NCI-H345 treated with DMSO at 0.1 percent for 48 hours (cell line): ENCODE measurements at regions not wholly inside any gene's neighbourhood (a gene's known extent, or its start where the extent isn't known, plus 50 kb on each side); places are given as distances from the start of the nearest gene placed in this dataset.

Experiments used
- DNase-seq: peaks from one replicate; lab custom pipeline; 2025; ENCODE audit not compliant: unreplicated experiment; lab: John Stamatoyannopoulos, UW

DNA sequence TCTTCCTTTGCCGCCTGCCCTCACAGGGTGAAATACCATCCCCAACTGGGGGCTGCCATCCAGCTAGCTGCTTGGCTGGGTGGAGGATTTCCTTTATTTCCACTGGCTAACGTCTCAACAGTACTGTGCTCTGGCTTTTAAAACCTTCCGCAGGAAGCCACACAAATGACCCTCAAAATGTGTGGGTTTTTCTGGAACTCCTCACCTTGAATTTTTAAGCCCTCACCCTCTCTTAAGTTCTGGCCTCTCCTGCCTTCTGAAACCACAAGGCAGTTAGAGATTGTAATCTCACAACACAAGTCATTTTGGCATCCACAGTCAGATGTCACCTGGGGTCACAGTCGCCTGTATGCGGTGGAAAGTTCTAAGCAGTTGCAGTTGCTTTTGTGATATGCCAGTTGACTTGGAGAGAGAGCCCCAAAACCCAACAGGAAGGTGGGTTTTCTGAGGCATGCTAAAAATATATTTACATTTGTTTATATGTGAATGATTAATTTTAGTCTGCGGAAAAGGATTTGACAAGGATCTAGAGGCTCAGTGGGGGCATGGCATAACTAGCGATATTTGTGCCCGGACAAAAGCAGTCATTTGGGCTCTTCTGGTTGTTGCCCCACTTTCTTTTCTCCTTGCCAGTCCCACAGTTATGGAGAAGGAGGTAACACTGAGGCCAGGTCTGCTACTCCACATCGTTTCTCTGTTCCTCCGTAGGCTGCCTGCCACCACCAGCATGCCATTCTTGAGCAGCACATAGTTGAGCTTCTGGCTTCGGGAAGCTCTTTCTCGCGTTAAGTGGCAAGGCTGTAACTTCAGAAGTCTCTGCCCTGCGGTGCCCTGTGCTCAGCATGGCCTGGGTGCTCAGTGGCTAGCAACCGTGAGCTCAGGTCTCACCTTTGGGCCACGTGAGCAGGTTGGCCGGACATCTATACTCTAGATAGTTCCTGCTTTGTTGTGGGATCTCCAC lies 335.3 kb downstream of the CD83 start:
- DNase-seq: no peak

DNA sequence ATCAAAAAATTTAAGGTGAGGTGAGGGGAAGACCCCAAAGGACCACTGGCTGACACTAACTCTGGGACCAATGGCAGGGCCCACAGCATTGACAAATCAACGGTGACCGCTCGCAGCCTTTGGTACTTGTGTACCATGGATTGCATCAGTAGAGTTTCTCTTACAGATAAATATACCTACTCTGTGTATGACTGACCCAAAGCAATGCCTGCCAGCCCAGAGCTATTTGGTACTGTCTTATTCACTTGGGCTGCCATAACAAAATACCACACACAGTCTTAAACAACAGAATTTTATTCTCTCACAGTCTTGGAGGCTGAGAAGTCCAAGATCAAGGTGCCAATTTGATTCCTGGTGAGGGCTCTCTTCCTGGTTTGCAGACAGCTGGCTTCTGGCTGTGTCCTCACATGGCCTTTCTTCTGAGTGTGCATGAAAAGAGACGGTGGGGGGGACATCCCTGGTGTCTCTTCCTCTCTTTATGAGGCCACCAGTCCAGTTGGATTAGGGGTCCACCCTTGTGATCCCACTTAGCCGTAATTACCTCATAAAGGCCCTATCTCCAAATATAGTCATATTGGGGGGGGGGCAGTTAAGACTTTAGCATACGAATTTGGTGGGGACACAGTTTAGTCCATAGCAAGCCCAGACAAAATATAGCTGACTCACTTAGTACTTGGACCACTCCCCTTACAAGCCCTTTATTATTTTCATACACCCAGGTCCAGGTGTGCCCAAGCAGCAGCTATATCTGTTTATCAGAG lies 336.3 kb downstream of the CD83 start:
- DNase-seq: no peak

DNA sequence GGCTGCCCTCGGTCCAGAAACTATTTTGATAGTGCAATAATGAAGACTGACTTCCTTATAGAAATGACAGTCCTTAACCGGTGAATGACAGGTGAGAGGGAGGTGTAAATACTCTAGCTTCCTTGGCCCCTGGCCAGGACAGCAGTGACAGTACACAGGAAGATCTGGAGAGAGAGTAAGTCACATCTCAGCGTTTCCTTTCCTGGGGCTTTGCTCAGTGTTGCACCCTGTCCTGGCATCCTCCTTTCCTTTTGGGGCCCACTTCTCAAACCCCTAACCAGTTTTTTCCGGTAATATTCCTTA lies 336.9 kb downstream of the CD83 start:
- no peak for DNase-seq

DNA sequence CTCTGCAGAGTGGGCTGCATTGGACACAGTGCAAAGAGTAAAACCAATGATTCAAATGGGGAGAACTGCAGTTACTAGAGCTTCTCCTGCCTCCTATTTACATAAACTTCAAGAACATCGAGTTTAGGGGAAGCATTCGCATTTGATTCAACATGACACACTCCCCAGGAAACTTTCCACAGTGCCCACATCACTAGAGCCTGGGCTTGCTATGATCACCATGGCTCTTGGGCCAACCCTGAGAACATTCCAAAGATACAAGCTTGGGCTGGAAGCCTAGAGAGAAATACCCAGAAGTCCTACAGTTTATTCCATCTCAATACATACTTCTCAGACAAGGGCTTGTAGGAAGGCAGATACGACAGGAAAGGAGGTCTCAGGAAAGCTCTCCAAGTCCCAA lies 337.9 kb downstream of the CD83 start:
- DNase-seq: no peak

DNA sequence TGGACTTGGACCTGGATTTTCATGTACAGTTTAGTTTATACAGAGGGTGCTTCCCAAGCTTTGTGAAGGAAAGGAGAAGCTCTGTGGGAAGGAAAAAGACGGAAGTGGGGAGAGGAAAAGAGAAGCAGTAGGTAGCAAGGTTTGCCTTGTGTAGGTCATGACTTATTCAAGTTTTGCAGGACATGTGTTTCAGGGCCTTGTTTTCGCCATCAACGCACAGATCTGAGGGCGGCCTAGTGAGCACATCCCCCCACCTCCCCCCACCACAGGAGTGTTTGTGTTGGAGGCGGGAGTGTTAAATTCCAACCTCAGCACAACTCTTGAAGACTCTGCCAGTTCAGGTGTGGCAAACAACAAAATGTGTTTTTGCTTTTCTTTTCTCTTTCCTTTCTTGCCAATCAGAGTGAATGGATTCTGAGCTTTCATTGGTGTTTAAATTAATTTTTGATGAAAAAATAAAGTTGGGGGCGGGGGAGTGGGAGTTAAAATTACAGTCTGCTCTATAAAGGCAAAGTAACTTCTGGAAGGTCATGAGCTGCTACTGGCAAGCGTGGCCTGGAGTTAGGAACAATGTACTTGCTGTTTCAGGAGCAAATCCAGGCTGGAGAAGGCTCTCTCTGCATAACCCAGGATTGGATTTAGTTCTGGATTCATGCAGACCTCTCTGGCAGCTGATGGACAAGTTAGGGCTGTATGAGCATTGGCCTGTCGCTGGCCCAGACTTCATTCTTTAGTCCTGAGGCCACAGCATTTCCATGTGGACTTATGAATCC lies 338.5 kb downstream of the CD83 start:
- no peak for DNase-seq

DNA sequence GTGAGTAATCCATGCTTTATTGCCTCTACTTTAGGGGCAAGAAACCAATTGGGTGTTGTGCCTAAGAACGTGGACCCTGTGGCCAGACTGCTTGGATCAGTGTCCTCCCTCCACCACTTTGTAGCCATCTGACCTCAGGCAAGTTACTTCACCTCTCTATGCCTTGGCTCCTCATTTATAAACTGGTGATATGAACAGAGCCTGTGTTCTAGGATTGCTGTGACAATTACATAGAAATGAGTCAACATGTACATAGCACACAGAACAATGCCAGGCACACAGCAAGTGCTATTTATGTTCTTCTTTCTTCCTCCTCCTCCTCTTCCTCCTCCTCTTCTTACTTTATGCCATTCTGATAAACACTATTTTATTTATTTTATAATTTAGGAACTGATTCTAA lies 339.4 kb downstream of the CD83 start:
- no peak for DNase-seq

DNA sequence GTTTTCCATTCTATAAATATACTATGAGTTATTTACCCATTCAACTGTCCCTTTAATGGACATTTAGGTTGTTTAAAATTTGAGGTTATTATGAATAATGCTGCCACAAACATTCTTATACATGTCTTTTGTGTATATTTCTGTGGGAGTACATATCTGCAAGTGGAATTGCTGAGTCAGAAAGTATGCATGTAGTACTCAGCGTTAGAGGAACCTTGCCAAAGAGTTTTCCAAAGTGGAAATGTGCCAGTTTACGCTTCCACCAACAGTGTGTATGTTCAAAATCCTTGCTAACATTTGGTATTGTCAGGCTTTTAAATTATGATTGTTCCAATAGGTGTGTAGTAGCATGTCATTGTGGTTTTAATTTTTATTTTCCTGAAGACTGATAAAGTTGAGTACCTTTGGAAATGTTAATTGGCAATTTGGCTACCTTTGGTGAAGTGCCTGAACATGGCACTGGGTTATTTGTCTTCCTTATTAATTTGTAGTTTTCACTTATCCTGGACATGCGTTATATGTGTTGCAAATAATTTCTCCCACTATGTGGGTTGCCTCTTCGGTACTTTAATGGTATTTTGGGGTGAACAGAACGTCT lies 341.2 kb downstream of the CD83 start:
- DNase-seq: no peak

DNA sequence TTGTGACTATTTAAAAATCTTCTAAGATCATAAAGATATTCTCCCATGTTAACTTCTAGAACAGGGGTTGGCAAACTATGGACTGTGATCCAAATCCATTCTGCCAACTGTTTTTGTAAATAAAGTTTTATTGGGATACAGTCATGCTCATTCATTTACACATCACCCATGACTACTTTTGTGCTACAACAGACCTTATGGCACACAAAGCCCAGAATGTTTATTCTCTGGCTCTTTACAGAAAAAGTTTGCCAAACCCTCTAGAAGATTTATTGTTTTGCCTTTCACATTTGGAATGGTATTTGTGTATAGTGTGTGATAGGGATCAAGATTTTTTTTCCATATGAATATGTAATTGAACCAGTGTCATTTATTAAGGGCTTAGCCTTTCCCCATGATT lies 341.7 kb downstream of the CD83 start:
- DNase-seq: no peak

DNA sequence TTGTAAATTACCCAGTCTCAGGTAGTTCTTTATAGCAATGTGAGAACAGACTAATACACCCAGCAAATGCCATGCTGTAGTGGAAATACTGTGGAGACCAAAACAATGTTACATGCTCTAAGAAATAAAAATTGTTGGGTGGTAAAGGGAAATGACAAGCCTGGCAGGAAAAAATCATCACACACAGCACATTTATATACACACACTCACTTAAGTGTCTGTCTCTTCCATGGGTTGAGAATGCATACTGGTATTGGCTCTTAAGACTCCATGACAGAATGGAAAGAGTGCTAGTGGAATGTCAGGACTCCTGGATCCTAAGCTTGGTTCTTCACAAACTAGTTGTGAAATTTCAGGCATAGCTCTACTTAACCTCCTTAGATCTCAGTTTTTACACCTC lies 343.0 kb downstream of the CD83 start:
- no peak for DNase-seq

DNA sequence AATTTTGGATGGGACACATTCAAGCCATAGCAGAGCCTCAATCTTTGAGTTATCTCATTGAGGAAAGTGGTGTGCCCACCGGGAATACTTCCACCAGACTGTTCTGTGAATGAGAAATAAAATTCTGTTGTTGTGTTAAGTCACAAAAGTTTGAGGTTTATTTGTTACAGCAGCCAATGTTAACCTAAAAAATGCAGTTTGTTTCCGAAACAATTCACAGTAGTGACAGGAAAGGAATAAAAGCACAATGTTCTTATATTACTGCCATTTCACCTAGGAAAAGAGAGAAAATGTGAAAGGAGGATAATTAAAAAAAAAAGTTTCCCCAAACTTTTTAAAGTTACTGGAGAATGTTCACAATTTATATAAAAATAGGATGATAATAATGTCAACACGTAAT lies 344.6 kb downstream of the CD83 start:
- DNase-seq: no peak

DNA sequence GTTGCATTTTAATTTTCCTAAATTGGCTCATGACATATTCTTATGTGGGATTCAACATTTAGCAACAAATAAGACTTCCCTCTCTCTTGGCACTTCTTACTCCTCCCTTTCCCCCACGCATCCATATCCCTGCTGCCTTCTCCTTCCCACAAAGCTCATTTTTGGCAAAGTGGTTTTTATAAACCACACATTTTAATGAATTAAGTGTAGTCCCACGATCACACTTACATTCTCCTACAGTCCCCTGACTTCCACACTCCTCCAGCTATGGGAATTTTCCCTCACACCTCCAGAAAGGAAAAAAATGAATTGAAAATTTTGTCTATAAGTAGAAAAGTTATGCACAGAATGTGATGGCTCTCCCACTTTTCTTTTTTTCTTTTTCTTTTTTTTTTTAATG lies 345.0 kb downstream of the CD83 start:
- DNase-seq: no peak

DNA sequence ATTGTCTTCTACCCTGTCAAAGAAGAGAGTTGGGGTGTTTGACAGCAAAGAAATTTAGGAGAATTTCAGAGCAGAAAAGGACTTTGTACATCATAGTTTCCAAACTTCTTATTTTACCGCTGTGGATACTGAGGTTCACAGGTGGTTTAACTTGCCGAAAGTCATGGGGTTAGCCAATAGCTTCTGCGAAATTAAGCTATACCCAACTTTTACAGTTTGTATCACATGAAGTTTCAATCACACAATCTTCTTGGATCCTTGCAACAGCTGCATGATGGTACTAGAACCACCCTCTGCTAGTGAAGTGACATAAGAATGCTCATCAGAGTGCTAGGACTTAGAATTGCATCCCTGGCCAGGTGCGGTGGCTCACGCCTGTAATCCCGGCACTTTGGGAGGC lies 345.5 kb downstream of the CD83 start:
- no peak for DNase-seq

DNA sequence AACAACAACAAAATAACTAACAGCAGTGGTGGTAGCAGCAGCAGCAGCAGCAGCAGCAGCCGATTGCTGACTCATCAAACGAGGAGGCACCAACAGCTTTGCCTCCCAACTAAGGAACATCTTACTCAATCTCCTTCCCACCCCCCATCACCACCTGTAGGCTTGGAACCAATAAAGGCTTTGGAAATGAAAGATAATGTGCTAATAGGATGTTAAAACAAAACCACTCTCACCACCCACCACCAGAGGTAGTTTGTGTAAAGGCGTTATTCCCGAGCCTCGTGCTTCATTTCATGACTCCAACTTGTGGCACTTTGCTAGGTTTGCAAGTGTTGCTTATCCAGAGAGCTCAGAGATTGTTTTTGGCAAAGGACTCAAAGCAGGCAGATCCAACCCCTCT lies 346.5 kb downstream of the CD83 start:
- DNase-seq: no peak

DNA sequence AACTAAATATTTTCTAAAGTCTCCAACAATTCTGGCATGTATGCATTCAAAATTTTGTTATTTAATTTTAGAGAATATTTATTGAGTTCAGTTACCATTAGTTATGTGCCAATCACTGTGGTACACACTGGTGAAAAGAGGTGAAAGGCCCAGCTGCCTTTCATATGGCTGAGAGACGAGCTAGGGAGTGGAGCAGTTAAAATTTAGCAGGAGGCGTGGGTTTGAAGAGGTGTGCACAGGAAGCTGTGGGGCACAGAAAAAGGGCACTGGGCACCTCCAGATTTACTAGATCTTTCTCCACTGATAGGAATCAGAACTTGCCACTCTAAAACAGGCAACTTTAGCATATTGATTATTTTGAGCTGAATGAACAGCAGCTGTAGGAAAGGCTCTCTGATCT lies 347.1 kb downstream of the CD83 start:
- no peak for DNase-seq

DNA sequence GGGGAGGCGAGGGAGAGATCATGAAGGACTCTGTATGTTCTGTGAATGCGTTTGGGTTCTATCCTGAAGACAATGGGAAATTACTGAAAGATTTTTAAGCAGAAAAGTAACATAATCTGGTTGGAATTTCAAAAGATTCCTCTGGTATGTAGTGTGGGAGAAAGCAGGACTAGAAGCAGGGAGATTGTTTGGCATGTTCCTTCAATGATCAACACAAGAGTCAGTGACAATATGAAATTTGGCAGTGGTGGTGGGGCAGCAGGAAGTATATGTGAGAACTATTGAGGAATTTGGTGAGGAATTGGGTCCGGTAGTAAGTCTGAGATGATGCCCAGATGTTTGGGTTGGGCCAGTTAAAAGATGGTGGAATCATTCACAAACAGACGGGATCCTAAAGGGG lies 348.7 kb downstream of the CD83 start:
- DNase-seq: no peak

DNA sequence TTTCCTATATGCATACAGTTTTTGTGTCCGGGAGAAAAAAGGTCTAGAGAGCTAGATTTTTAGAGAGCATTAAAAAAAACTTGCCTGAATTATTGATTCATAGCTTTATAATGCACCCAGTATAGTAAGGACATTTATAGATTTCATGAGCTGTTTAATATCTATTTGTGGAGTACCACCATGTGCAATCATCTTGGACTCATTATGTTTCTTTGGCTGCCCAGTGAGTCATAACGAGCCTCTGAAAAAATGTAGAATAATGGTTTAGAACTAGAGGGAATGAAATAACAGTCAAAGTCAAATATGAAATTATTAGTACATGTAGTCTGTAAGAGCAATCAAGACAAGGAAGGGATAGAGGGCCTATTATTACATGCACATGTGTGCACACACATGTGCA lies 350.0 kb downstream of the CD83 start:
- no peak for DNase-seq

DNA sequence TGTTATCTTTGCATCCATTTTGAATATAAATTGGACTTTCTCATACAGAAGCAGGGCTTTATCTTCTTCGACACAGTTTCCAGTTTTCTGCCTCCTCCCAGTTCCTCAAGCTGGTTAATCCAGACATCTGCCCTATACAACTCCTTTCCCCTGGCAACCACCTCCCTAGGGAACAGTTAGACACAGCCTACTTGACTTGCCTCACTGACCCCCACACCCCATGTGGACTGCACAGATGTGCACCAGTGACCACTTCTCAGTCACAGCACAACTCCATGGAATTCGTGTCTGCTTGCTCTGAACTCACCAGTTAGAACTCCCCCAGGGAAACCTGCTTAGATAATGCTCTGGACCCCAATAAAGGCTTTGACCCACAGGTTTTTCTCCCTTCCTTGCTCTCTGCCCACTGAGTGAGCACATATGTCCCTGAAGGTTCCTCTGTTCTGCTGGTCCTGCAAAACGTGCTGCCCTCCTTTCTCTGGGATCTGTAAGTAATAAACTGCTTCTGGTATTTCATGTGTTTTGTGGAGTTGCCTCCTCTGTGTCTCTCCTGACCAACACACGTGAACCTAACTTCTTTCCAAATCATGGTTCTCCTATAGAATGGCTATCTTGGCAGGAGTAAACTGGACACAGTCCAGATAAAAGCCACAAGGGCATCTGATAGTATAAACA lies 351.2 kb downstream of the CD83 start:
- DNase-seq: no peak

DNA sequence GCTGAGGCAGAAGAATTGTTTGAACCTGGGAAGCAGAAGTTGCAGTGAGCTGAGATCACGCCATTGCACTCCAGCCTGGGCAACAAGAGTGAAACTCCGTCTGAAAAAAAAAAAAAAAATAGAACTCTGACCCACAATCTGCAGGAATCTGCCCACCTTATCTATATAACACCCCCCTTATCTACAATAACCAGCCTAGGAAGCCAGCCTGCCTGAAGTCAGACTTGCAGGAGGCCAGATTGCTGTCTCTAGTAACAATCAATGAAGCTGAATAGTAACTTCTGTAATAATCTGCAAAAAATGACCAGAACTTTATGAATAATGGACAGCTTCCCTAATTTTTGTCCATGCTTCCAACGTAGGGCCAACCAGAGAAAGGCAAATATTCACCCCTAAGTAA lies 352.5 kb downstream of the CD83 start:
- DNase-seq: no peak

DNA sequence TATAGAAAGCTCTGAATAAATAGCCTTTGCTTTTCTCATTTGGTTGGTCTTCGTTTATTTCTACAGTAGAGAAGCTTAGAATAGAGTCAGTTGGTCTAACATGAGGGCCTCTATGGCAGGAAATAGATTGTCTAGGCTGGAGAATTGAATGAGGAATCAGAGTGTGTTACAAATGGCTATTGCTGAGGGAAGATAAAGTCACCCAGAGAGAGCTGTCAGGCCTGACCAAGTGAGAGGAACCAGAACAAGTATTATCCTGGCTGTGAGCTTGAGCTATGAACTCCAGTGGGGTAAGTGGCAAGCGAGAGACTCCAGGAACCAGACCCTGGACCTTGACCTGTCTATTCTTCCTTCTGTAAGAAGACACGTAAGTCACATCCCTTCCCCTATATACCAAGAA lies 353.1 kb downstream of the CD83 start:
- no peak for DNase-seq

DNA sequence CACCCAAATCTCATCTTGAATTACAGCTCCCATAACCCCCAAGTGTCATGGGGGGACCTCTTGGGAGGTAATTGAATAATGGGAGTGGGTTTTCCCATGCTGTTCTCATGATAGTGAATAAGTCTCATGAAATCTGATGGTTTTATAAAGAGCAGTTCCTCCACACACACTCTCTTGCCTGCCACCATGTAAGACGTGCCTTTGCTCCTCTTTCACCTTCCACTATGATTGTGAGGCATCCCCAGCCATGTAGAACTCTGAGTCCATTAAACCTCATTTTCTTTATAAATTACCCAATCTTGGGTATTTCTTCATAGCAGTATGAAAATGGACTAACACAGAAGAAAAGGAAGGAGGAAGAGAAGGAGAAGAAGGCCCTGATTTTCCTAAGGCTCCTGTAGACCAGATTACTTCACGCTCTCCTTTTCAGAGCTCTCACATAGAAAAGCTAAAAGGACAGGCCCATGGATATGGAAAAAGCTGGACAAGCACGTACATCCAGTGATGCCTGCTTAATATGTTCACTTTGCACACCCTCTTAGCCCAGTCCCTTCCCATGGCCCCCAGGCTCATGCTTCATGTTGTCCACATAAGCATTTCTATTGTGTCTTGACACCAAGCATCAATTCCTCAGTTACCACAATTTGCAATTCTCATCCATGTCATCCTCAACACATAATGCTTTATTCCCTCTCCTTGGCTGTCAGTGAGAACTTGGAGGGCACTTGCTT lies 354.8 kb downstream of the CD83 start:
- no peak for DNase-seq
